ENCODE measurements at regions not wholly inside any gene's neighbourhood (a gene's known extent, or its start where the extent isn't known, plus 50 kb on each side); places are given as distances from the start of the nearest gene placed in this dataset.
"Not testable (repeated sequence)": the region's sequence is repeated elsewhere in the genome, so short reads cannot be mapped to it uniquely, and the experiment has no call there.

DNA sequence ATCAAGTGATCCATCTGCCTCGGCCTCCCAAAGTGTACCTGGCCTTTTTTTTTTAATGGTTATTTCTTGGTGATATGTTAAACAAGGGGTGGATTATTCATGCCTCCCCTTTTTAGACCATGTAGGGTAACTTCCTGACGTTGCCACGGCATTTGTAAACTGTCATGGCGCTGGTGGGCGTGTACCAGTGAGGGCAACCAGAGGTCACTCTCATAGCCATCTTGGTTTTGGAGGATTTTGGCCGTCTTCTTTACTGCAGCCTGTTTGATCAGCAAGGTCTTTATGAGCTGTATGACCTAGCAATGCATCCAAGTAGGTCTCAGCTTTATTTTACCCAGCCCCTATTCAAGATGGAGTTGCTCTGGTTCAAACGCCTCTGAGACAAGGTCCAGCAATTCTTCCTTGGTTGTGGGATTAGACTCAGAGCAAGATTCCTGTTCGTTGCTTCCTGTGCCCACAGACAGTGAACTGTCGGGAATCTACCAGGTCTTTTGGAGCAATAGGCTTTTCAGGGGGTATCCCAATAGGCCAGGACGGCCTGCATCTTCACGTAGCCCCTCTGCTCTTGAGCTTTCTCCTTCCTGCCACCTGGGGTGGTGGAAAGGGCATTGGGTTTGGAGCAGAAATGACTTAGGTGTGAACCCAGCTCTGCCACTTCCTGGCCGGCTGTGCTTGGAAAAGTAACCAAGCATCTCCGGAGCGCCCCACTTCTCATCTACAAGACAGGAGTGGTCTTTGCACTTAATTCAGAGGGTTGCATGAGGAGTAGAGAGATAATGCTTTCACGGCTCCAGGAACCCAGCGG lies 52.9 kb upstream of the SEC14L1 start:
- H3K9me3 ChIP-seq: no peaks in the 10 kb centered on the region
- no peak for DNase-seq
- H3K27me3 ChIP-seq: no peaks in the 10 kb centered on the region
- intact Hi-C loops (cut with DNase I): no loop called here
- TF ChIP-seq, protein P1, sequence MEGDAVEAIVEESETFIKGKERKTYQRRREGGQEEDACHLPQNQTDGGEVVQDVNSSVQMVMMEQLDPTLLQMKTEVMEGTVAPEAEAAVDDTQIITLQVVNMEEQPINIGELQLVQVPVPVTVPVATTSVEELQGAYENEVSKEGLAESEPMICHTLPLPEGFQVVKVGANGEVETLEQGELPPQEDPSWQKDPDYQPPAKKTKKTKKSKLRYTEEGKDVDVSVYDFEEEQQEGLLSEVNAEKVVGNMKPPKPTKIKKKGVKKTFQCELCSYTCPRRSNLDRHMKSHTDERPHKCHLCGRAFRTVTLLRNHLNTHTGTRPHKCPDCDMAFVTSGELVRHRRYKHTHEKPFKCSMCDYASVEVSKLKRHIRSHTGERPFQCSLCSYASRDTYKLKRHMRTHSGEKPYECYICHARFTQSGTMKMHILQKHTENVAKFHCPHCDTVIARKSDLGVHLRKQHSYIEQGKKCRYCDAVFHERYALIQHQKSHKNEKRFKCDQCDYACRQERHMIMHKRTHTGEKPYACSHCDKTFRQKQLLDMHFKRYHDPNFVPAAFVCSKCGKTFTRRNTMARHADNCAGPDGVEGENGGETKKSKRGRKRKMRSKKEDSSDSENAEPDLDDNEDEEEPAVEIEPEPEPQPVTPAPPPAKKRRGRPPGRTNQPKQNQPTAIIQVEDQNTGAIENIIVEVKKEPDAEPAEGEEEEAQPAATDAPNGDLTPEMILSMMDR (IDR thresholded peaks at IDR 0.05): no peak
- peak overlapping the region; percentile 91 for H3K27ac ChIP-seq
- peaks cover 26% of the 10 kb centered on the region for H3K36me3 ChIP-seq
- H3K4me1 ChIP-seq: peaks cover 34% of the 10 kb centered on the region
- peak overlapping the region; percentile 68 for H3K4me3 ChIP-seq
- ATAC-seq: no peak

DNA sequence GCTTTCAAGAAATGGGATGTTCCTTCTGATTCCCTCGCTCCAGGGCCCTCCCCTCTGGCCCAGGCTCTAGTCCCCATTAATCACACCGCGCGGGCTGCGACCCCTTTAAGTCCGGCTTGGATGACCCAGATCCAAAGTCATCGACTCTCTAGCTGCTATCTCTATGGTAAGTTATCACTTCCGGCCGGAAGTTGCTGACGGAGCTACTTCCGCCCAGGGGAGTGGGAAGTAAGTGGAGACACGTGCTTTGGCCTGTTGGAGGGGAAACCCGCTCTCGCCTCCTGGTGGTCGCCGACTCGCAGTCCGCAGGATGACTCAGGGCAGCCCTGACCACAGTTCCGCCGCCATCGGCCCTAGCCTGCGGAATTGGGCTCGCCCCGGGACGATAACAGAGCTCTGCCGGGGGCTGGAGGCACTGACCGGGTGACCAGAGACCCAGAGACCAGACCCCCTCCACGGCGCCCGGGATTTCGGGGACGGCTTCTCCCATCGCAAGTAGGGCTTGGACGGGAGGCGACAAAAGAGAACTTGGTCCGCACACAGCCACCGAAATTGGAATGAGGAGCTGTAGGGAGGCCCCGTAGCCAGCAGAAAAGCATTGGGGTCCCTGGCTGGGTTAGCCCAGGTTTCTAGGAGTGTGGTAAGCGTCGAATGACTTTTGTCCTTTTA lies 52.2 kb upstream of the SEC14L1 start:
- H3K4me1 ChIP-seq: peaks cover 34% of the 10 kb centered on the region
- TF ChIP-seq, protein P1 (IDR thresholded peaks at IDR 0.05): peak; percentile 76
- peak overlapping the region; percentile 68 for H3K4me3 ChIP-seq
- ATAC-seq (peak; percentile 95), DNase-seq (peak; percentile 94)
- peaks cover 33% of the 10 kb centered on the region for H3K36me3 ChIP-seq
- no peaks in the 10 kb centered on the region for H3K27me3 ChIP-seq
- no peaks in the 10 kb centered on the region for H3K9me3 ChIP-seq
- intact Hi-C loops (cut with DNase I): no loop called here
- peak overlapping the region; percentile 91 for H3K27ac ChIP-seq

DNA sequence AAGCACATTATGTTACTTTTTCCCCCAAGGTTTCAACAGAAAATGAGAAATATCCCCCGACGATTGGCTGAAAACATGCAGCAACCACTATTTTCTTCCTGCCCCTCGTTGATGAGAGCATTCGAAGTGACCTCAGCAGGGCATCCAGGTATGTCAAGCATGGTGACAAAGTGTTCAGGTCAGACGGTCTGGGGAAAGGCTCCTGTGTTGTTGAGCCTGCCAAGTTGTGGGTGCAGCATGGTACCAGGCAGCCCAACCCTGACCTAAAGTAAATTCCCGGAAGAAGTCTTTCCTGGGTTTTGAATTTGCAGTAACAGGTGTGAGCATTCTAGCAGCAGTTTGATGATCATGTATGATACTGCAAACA lies 51.7 kb upstream of the SEC14L1 start:
- DNase-seq (no peak), ATAC-seq (peak; percentile 31)
- H3K4me3 ChIP-seq: peak overlapping the region; percentile 68
- intact Hi-C loops (cut with DNase I): no loop called here
- H3K27ac ChIP-seq: peak overlapping the region; percentile 91
- H3K27me3 ChIP-seq: no peaks in the 10 kb centered on the region
- TF ChIP-seq, protein P1 (IDR thresholded peaks at IDR 0.05): no peak
- peaks cover 34% of the 10 kb centered on the region for H3K4me1 ChIP-seq
- H3K36me3 ChIP-seq: peaks cover 38% of the 10 kb centered on the region
- H3K9me3 ChIP-seq: no peaks in the 10 kb centered on the region

DNA sequence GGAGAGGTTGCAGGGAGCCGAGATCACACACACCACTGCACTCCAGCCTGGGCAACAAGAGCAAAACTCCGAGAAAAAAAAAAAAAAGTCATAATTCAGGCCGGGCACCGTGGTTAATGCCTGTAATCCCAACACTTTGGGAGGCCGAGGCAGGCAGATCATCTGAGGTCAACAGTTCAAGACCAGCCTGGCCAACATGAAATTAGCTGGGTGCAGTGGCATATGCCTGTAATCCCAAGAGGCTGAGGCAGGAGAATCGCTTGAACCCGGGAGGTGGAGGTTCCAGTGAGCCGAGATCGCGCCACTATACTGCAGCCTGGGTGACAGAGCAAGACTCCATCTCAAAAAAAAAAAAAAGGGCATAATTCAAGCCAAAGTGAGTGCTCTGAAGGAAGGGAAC lies 50.8 kb upstream of the SEC14L1 start:
- not testable (repeated sequence) for H3K27ac ChIP-seq, H3K9me3 ChIP-seq, ATAC-seq, DNase-seq, H3K27me3 ChIP-seq
- H3K36me3 ChIP-seq: peaks cover 47% of the 10 kb centered on the region
- intact Hi-C loops (cut with DNase I): loop anchor here (5.0 to 10.0 kb wide), 3 partner anchors 55 to 152 kb away; partner anchors contain the start of gene SEC14L1
- peak overlapping the region; percentile 68 for H3K4me3 ChIP-seq
- peaks cover 34% of the 10 kb centered on the region for H3K4me1 ChIP-seq

DNA sequence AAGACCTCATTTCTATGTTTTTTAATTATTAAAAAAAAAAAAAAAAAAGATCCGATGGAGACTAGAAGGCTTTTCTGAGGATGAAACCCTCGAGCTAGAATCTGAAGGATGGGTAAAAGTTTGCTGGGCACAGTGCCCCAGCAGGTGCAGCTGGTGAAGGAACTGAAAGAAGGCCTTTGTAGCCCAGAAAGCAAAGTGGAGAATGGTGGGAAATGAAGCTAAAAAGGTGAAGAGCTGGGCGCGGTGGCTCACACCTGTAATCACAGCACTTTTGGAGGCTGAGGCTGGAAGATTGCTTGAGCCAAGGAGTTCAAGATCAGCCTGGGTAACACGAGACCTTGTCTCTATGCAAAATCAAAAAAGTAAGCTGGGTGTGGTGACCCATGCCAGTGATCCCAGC lies 50.3 kb upstream of the SEC14L1 start:
- Histone ChIP-seq H3K4me3 (no peak overlapping the region), H3K4me1 (peaks cover 34% of the 10 kb centered on the region), H3K27me3 (no peaks in the 10 kb centered on the region), H3K27ac (no peak overlapping the region), H3K36me3 (peaks cover 52% of the 10 kb centered on the region), H3K9me3 (no peaks in the 10 kb centered on the region)
- ATAC-seq (no peak), DNase-seq (no peak)
- intact Hi-C loops (cut with DNase I): loop anchor here (5.0 to 10.0 kb wide), 3 partner anchors 54 to 152 kb away; partner anchors contain the start of gene SEC14L1
- TF ChIP-seq, protein P1 (IDR thresholded peaks at IDR 0.05): no peak

Small RNA genes lying in the stretch of these regions (microRNA-seq; reads per million reads assigned to microRNA genes)
- gene MIR6516 (ENCODE audit: borderline microRNAs expressed): 12.2 reads per million, percentile 40 among the genes with 10 or more reads in this experiment

All from upper lobe of right lung (tissue), 1 donor.